Right renal pelvis (tissue), 4 donors: ENCODE measurements at regions not wholly inside any gene's neighbourhood (a gene's known extent, or its start where the extent isn't known, plus 50 kb on each side); places are given as distances from the start of the nearest gene placed in this dataset.

Experiments used
- DNase-seq, 4 donors: peaks; one replicate each; pipeline ENCODE4 v3.0.0-alpha.2; 2013; ENCODE audit warnings: low read depth in 4 of 4, low spot score in 3 of 4, missing footprints in 1 of 4

DNA sequence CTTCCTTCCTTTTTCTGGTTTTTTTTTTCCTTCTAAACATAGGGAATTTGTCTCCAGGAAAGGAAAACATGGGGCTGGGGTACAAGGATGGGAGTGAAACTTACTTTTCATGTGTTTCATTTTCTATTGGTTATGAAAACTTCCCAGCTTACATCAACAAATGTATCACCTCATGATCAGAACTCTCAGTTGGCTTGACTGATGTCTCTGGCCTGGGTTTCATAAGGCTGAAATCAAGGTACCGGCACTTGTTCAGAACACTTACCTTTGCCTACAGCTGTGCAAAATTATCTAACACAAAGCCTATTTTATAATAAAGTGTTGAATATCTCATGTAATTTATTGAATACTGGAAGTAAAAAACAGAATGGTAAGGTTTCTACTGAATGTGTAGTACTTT is 91.8 kb upstream of the STT3B start:
- DNase-seq = no peak

DNA sequence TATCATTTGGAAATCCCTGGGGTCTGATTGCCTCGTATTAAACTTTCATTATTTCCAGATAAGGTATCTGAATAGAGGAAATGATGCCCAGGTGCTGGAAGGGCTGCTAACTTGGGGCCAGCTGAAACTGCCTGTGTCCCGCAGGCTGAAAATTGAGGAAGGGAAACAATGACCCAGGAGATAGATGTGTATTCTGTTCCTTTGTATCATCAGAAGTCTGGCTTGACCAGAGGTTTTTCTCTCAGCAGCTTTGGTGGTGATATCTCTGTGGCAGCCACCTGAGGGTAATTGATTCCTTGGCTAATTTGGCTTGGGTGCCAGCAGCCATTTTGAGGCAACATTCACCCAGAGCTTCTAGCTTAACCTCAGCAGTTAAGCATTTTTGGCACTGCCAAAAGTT is 90.0 kb upstream of the STT3B start:
- no peak for DNase-seq

DNA sequence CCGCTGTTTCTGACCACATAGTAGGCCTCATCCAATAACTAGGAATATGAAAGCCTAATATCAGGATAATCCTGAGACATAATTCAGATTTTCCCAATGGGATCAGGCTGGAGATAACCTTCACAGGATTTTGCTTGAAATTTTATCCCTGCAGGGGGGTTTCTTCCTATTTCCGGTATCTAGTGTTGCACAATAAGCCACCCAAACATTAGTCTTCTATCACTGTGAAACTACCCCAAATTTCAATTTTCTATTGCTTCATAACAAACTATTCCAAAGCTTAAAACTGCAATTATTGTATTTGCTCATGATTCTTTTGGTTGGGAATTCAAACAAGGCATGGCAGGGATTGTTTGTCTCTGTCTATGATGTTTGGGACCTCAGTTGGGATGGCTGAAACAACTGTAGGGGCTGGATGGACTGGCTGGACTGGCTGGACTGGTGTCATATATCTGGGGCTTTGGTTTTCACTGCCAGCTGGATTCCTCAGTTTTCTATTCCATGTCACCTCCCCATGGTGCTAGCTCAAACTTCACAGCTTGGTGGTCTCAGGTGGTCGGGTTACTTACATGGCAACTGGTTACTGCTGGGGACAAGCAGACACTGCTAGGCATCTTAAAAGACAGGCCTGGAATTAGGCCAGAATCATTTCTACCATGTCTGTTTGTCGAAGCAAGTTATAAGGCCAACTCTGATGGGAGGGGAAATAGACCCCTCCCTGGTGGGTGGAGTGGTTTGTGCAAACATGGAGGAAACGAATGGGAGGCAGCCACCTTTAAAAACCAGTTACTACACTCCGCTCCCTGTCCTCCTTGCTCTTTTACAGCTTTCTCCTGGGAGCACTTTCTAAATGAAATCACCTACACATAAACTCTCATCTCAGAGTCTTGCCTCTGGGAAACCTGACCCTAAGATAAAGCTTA is 88.2 kb upstream of the STT3B start:
- no peak for DNase-seq

DNA sequence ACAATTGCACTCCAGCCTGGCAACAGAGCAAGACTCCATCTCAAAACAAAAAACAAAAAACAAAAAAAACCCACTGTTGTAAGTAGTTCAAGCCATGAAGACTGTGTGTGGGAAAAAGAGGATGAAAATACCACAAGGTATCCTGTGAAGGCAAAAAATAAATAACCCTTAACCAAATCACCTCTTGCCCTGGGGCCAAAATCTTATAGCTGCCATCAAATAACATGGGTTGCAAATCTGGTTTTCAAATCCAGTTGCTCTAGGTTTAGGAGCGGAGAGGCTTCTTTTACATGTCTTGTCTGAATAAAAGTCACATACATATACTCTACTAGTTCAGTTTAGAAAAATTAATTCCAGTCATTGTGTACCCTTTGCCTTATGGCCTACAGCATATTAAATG is 87.0 kb upstream of the STT3B start:
- no peak for DNase-seq

DNA sequence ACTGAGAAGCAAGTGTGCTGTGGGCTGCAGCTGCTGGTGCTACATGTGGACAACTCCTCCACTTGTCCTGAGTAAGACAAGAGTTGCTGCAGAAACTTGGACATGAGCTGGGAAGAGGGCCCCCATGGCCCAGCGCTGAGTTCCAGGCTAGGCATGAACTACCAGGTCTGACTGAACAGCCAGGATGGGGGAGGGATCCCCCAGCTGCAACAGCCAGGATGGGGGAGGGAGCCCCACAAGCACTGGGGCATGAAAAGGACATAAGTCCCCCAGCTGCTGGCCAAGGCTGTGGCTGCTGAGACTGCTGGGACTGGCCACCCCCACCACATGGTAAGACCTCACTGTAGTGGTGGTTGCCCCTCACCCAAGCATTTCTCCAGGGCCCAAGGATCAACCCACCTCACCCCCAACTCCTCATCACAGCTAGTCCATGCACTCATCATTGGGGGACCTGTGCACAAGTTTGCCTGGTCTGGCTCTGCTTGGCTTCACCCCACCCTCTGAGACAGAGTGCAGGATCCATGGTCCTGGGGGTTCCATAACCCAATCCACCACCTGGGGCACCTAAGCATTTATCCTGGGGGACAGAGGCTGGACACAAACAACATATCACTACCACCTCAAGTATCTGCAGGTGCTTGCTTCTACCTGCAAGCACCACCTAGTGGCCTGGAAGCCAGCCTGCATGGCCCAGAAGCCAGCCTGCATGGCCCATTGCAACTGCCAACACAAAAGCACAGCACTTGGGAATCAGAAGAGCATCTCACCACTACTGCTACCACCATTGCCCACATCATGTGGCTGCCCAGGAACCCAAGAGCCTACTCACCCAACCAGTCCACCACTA is 84.5 kb upstream of the STT3B start:
- DNase-seq = no peak

DNA sequence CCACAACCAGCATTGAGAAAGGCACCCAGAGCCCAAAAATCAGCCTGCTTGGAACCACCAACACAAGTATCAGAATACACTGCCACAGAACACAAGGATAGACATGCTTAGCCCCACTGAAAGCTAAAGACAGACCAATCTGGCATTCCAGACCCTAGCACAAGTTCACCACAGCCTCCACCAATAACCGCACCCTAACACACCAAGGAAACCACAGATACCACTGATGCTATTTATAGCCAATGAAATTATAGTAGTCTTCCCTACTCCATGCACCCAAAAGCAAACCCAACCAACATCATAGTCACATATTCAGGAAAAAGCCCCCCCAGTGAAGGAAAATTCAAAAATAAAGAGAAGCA is 83.9 kb upstream of the STT3B start:
- DNase-seq = no peak

DNA sequence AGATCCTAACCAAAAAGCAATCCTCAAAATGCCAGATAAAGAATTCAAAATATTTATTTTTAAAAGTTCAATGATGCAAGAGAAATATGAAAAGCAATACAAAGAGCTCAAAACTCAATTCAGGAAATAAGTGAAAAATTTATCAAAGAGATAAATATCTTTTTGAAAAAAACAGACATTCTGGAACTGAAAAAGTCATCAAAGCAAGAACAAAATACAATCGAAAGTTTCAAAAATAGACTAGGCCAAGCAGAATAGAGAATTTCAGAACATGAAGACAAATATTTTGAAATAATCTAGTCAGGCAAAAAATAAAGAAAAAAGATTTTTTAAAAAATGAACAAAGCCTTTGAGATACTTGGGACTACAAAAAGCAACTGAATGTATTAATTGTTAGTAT is 83.4 kb upstream of the STT3B start:
- DNase-seq = no peak

DNA sequence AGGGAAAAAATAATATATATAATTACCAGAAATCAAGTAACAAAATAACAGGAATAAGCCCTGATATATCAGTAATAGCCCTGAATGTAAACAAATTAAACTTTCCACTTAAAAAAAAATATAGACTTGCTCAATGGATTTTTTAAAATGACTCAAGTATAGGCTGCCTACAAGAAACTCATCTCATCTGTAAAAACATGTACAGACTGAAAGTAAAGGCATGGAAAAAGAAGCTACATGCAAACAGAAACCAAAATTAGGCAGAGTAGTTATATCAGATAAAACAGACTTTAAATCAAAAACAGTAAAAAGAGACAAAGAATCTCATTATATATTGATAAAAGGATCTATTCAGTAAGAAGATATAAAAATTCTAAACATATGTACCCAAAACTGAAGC is 82.4 kb upstream of the STT3B start:
- DNase-seq = no peak

DNA sequence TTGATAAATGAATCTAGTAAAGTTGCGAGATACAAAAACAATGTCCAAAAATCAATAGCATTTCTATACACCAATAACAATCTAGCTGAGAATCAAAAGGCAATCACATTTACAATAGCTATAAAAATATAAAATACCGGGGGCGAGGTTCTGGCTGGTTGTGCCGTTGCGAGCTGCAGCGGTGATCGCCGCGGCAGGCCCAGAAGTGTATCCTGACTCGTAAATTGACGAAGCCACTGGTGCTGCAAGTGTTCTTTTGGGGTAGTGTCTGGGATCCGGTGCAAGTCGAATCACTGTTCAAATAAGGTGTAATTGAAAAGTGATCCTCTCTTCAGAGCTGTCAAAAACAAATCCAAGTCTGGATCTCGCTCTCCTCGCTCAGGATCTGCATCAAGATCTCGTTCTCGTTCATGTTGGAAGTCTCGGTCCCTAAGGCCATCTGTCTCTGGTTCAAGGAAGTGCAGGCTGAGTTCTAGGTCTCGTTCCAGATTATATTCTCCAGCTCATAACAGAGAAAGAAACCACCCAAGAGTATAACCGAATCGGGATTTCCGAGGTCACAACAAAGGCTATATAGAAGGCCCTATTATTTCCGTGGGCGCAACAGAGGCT is 80.1 kb upstream of the STT3B start:
- DNase-seq = no peak

DNA sequence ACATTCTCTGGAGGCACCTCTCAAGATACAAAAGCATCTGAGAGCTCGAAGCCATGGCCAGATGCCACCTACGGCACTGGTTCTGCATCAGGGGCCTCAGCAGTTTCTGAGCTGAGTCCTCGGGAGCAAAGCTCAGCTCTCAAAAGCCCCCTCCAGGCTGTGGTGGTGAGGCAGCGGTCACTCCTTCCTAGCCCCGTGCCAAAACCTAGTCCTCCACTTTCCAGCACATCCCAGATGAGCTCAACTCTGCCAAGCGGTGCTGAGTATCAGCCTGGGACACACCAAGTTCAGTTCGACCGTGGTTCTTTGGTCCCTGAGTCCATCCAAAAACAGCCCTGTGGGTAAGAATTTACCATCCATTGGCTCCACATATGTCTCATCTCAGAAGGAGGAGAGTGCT is 79.3 kb upstream of the STT3B start:
- DNase-seq = no peak

DNA sequence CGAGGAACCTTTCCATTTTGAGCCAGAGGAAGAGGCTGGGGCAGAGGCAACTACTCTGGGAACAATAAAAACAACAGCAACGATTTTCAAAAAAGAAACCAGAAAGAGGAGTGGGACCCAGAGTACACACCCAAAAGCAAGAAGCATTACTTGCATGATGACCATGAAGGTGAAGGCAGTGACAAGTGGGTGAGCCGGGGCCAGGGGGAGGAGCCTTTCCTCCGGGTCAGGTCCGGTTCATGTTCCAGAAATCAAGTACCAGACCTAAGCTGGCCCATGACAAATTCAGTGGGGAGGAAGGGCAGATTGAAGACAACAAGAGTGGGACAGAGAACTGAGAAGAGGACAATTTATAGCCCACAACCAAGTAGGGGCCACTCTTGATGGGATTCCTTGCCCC is 77.2 kb upstream of the STT3B start:
- no peak for DNase-seq

DNA sequence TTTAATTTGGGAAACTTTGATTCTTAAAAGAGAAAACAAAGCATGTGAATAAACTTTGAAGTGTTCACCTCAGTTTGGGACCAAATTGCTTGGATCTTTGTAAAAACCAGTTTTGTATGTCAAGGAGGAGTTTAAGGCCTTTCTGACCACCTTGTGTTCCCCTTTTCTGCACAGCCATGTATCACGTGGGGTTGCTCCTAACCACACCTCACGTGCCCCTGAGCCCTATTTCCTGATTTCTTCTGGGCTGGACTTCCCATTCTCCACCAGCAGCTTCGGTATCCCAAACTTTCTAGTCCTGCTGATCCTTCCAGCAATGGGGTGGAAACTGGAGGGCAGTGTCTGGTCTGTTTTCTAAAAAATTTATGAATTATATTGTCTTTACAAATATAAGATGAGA is 76.4 kb upstream of the STT3B start:
- no peak for DNase-seq

DNA sequence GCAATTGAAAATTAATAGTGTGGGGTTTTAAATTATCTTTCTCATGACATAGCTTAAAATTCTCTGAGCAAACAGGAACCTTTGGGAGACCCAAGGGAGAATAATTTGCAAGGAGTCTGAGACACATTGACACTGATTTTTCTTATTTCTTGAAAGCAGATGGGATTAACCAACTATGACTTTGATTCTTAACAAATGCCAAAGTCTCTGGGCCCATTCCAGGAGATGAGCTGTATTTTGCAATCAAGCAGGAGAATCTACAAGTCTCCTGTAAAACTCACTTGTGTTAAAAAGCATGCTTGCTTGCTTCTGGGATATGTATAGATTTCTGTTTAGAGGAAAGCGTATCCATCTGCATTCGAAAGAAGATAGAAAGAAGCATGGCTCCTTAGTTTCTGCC is 71.3 kb upstream of the STT3B start:
- no peak for DNase-seq

DNA sequence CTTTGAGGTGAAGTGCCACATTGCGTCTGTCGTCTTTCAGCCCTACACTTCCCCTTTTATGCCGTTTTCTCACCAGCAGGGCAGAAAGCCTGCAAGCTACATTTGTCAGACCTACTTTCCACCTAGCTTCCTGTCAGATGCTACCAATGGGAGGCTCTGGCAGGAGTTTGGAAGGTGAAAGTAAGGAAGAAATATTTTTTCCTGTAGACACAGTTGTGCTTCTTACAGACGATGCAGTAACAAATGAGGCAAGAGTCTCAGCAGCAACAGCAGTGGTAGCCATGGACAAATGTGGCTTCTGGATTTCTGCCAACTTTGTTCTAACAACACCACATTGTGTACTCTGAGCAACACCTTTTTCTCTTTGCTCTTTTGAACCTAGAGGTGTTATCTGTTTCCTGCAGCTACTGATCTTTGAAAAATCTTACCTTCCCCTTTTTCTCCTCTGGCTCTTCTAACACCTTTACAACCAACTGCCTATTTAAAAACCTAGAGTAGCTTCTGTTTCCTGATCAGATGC is 70.6 kb upstream of the STT3B start:
- no peak for DNase-seq

DNA sequence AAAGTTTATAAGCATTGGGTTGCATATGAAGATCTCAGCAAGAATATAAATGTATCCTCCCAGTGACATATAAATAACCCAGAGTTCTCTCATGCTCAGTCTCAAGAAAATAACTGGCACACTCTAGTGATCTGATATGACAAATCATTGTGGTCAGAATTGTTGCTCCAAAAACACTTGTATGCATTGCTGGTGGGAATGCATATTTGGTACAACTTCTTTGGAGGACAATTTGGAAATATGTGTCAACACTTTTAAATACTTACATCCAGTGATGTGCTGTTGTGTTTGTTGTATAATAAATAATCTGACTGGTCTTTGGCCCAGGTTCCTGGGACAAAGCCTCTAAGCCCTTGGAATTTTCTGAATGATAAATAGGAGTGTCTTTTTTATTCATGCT is 66.7 kb upstream of the STT3B start:
- no peak for DNase-seq

DNA sequence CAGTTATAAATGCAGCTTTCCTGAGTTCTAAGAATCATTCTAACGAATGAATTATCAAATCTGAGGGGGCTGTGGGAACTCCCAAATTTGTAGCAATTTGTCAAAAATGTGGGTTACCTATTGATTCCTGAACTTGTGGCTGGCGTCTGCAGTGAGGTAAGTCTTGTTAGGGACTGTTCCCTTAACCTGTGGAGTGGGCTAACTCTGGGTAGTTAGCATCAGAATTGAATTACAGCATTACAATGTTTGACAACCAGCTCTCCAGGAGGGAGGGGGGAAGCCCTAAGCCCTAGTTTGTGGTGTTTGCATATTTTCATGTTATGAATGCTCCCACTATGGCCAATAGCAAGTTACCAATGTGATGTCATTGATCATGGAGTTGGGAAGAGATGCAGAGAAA is 65.9 kb upstream of the STT3B start:
- DNase-seq = no peak

DNA sequence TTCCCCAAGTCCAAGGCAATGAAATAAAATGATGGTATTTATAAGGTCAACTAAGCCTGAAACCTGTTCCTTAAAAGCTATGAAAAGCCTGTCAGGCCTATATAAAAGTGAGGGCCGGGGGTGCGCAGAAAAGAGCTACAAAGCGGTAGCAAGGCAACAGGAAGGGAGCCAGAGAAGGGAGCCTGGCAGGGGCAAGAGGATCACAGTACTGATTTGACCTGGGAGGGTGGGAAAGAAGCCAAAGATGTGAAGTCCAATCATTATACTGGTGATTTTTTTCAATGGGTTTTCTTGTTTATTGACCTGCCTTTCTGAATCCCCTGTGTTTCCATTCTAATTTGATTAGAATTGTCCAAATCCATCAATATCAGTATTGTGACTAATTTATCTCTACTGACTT is 64.3 kb upstream of the STT3B start:
- no peak for DNase-seq

DNA sequence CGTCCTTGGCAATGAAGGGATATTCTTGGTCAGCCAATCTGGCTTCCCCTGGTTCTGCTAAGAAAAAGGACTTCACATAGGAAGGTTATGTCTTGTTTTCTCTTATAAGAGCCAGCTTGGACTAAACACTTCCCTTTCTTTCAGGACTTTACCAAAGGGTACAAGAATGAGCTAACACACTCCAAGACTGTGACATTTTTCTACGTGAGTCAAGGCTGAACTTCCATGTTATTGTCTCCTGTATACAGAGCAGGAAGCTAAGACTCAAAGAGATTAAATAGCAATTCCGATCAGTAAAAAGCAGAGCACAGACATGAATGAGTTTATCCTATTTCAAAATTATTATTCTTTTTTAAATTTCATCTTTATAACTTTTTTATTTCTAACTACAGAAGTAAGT is 63.3 kb upstream of the STT3B start:
- no peak for DNase-seq

DNA sequence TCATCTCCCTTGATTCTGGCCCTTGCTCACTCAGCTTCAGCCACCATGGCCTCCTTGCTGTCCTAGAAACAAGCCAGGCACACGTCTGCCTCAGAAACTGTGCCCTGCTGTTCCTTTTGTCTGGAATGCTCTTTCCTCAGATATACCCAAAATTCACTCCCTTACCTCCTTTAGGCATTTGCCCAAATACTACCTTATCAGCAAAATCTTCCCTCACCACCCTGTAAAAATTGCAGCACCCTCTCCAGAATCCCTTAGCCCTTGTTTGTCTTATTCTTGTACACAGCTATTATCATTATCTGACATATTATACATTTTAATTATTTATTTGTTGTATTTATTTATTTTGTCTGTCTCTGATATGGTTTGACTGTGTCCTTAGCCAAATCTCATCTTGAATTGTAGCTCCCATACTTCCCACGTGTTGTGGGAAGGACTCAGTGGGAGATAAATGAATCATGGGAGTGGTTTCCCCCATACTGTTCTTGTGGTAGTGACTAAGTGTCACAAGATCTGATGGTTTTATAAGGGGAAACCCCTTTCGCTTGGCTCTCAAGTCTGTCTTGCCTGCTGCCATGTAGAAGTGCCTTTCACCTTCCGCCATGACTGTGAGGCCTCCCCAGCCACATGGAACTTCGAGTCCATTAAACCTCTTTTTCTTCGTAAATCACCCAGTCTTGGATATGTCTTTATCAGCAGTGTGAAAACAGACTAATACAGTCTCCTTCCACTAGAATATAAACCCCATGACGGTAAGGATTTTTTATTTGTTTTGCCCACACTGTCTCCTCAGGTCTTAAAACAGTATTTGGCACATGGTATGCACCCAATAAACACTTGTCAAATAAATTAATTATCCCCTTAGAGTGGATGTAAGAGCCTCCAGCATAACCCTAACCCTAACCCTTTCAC is 60.0 kb upstream of the STT3B start:
- no peak for DNase-seq

DNA sequence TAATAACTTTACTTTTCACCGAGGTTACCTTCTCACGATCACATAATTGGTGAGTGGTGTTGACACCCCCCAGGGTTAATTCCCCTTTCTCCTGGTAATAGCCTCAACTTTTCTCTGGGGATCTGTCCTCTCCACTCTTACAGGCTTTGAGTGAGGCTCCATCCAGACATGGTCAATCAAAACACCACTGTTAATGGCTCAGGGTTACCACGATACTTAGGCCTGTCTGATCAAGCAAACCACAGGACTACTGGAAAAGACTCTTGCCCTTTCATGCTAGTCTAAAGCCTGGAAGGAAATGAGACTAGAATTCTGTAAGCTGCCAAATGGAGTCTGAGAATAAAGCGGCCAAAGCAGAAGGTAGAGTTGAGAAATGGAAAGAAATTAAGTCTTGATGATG is 56.5 kb upstream of the STT3B start:
- DNase-seq = no peak
